Caco-2 (cell line): ENCODE measurements at regions not wholly inside any gene's neighbourhood (a gene's known extent, or its start where the extent isn't known, plus 50 kb on each side); places are given as distances from the start of the nearest gene placed in this dataset.
"Not testable (repeated sequence)": the region's sequence is repeated elsewhere in the genome, so short reads cannot be mapped to it uniquely, and the experiment has no call there.

ENCODE experiments used
- BruUV-seq: library from RNA; stranded (reverse); fragments of 400-500 nt; replicated peaks from 2 replicates; lab custom pipeline; 2021; lab: Mats Ljungman, UMichigan
- CTCF ChIA-PET: fragments of 300-600 bp; sonication (Branson Sonifier 250); formaldehyde crosslinking; loops from one replicate; lab custom pipeline; 2022; ENCODE audit warnings: antibody characterized with exemption; lab: Charles Lee
- POLR2A ChIA-PET: fragments of 300-600 bp; sonication (Branson Sonifier 250); formaldehyde crosslinking; loops from one replicate; lab custom pipeline; 2022; ENCODE audit warnings: antibody characterized with exemption; lab: Charles Lee
- DNase-seq, 2 experiments: peaks; one replicate each; pipeline versions ENCODE4 v3.0.0 to v3.0.0-alpha.2; 2020 to 2022
- H3K27me3 ChIP-seq: replicated peaks from 2 replicates; pipeline ENCODE4 v1.6.0; 2011; ENCODE audit warnings: low read length; ENCODE audit not compliant: control insufficient read depth, insufficient read depth
- H3K36me3 ChIP-seq: 2 replicates; pipeline ENCODE4 v1.5.1; 2011; ENCODE audit warnings: low read length; ENCODE audit not compliant: control insufficient read depth, insufficient read depth
- H3K4me1 ChIP-seq: fragments of 250-450 bp; sonication (Bioruptor Pico); 2 replicates; pipeline ENCODE4 v1.5.1; 2020; ENCODE audit warnings: mild to moderate bottlenecking
- H3K4me3 ChIP-seq: 2 replicates; pipeline ENCODE4 v1.5.1; 2011; ENCODE audit warnings: low read depth, mild to moderate bottlenecking, control low read depth, low read length
- H3K9me3 ChIP-seq: fragments of 250-450 bp; sonication (Bioruptor Pico); 2 replicates; pipeline ENCODE4 v1.5.1; 2020; ENCODE audit warnings: mild to moderate bottlenecking, moderate library complexity
- H3K27ac Mint-ChIP-seq: one replicate; pipeline ENCODE4 v1.8.0; 2022; ENCODE audit warnings: mixed read lengths; ENCODE audit not compliant: unreplicated experiment
- H3K27me3 Mint-ChIP-seq: one replicate; pipeline ENCODE4 v1.8.0; 2022; ENCODE audit warnings: mixed read lengths; ENCODE audit not compliant: insufficient read depth, unreplicated experiment
- H3K36me3 Mint-ChIP-seq: one replicate; pipeline ENCODE4 v1.8.0; 2022; ENCODE audit warnings: mild to moderate bottlenecking, mixed read lengths; ENCODE audit not compliant: insufficient read depth, unreplicated experiment
- H3K4me1 Mint-ChIP-seq: one replicate; pipeline ENCODE4 v1.8.0; 2022; ENCODE audit warnings: low read depth, mixed read lengths; ENCODE audit not compliant: unreplicated experiment
- H3K4me3 Mint-ChIP-seq: one replicate; pipeline ENCODE4 v1.8.0; 2022; ENCODE audit warnings: mild to moderate bottlenecking, moderate library complexity, mixed read lengths; ENCODE audit not compliant: unreplicated experiment
- H3K9me3 Mint-ChIP-seq: one replicate; pipeline ENCODE4 v1.8.0; 2022; ENCODE audit warnings: mixed read lengths; ENCODE audit not compliant: unreplicated experiment
- CTCF ChIP-seq, 2 experiments: fragments of 200-600 bp in 1 of 2; IDR thresholded peaks; 1 replicate in 1 of 2; 2 replicates in 1 of 2; pipeline versions ENCODE4 v1.5.1 to v1.8.0; 2011 to 2022; ENCODE audit warnings: antibody characterized with exemption in 1 of 2, control low read depth in 1 of 2, inconsistent platforms in 1 of 2, low read depth in 1 of 2, low read length in 1 of 2, mild to moderate bottlenecking in 1 of 2, moderate library complexity in 1 of 2; ENCODE audit not compliant: insufficient read depth in 1 of 2, severe bottlenecking in 1 of 2, unreplicated experiment in 1 of 2
- intact Hi-C: fragments of 100-400 bp; cut with micrococcal nuclease; formaldehyde crosslinking; loops from one replicate; pipeline ENCODE4 v1.10.0; 2022; ENCODE audit not compliant: unreplicated experiment

GRCh38 chr9:95691435-95691834, 174.7 kb upstream of the PTCH1 start:
- POLR2A ChIA-PET: no interaction called here
- no peak for DNase-seq
- no peak overlapping the region for H3K4me3 ChIP-seq
- Mint-ChIP-seq H3K4me3 (no peak overlapping the region), H3K27me3 (no peaks in the 10 kb centered on the region), H3K27ac (no peak overlapping the region), H3K9me3 (peaks cover 26% of the 10 kb centered on the region), H3K36me3 (peaks cover 4% of the 10 kb centered on the region), H3K4me1 (peaks cover 3% of the 10 kb centered on the region)
- H3K36me3 ChIP-seq: no peaks in the 10 kb centered on the region; the same call in 1 of the 2 replicates
- CTCF ChIA-PET: no interaction called here
- TF ChIP-seq CTCF (IDR thresholded peaks at IDR 0.05; ENCODE audit: insufficient read depth in 1 of 2, low read depth in 1 of 2, low read length in 1 of 2, severe bottlenecking in 1 of 2, unreplicated experiment in 1 of 2): no peak
- no TSS peak for BruUV-seq
- no peaks in the 10 kb centered on the region for H3K27me3 ChIP-seq
- no peaks in the 10 kb centered on the region for H3K9me3 ChIP-seq
- H3K4me1 ChIP-seq: peaks cover 2% of the 10 kb centered on the region; the same call in 1 of the 2 replicates
- intact Hi-C loops: no loop called here

GRCh38 chr9:95689669-95690068, 172.9 kb upstream of the PTCH1 start:
- H3K9me3 Mint-ChIP-seq: peaks cover 12% of the 10 kb centered on the region
- intact Hi-C loops: no loop called here
- no peaks in the 10 kb centered on the region for H3K4me1 ChIP-seq
- H3K4me3 ChIP-seq: no peak overlapping the region
- H3K27ac Mint-ChIP-seq: no peak overlapping the region
- H3K4me3 Mint-ChIP-seq: no peak overlapping the region
- POLR2A ChIA-PET: no interaction called here
- H3K36me3 Mint-ChIP-seq: no peaks in the 10 kb centered on the region
- H3K27me3 ChIP-seq: no peaks in the 10 kb centered on the region
- no peak for TF ChIP-seq CTCF (IDR thresholded peaks at IDR 0.05; ENCODE audit: insufficient read depth in 1 of 2, low read depth in 1 of 2, low read length in 1 of 2, severe bottlenecking in 1 of 2, unreplicated experiment in 1 of 2)
- H3K9me3 ChIP-seq: no peaks in the 10 kb centered on the region
- H3K4me1 Mint-ChIP-seq: no peaks in the 10 kb centered on the region
- DNase-seq: no peak
- no peaks in the 10 kb centered on the region for H3K27me3 Mint-ChIP-seq
- H3K36me3 ChIP-seq: no peaks in the 10 kb centered on the region
- CTCF ChIA-PET: no interaction called here
- no TSS peak for BruUV-seq

GRCh38 chr9:95684516-95684915, 167.7 kb upstream of the PTCH1 start:
- BruUV-seq: no TSS peak

GRCh38 chr9:95680306-95680705, 163.5 kb upstream of the PTCH1 start:
- not testable (repeated sequence) for H3K27me3 ChIP-seq

More at GRCh38 chr9:95684516-95684915, 167.7 kb upstream of the PTCH1 start:
- H3K4me3 Mint-ChIP-seq: no peak overlapping the region
- POLR2A ChIA-PET: no interaction called here
- intact Hi-C loops: no loop called here
- TF ChIP-seq CTCF (IDR thresholded peaks at IDR 0.05; ENCODE audit: insufficient read depth in 1 of 2, low read depth in 1 of 2, low read length in 1 of 2, severe bottlenecking in 1 of 2, unreplicated experiment in 1 of 2): no peak
- H3K4me1 Mint-ChIP-seq: no peaks in the 10 kb centered on the region
- no peaks in the 10 kb centered on the region for H3K36me3 Mint-ChIP-seq
- H3K9me3 ChIP-seq: no peaks in the 10 kb centered on the region
- no peak for DNase-seq
- no peak overlapping the region for H3K27ac Mint-ChIP-seq
- H3K9me3 Mint-ChIP-seq: peaks cover 12% of the 10 kb centered on the region
- no peaks in the 10 kb centered on the region for H3K36me3 ChIP-seq
- H3K27me3 ChIP-seq: no peaks in the 10 kb centered on the region
- no peak overlapping the region for H3K4me3 ChIP-seq
- CTCF ChIA-PET: no interaction called here
- no peaks in the 10 kb centered on the region for H3K4me1 ChIP-seq
- H3K27me3 Mint-ChIP-seq: no peaks in the 10 kb centered on the region

More at GRCh38 chr9:95680306-95680705, 163.5 kb upstream of the PTCH1 start:
- H3K4me3 Mint-ChIP-seq, BruUV-seq, H3K27ac Mint-ChIP-seq, H3K36me3 ChIP-seq, H3K27me3 Mint-ChIP-seq, H3K9me3 ChIP-seq, CTCF ChIA-PET, H3K36me3 Mint-ChIP-seq, DNase-seq, H3K9me3 Mint-ChIP-seq, H3K4me1 Mint-ChIP-seq, intact Hi-C loops, H3K4me3 ChIP-seq, H3K4me1 ChIP-seq, POLR2A ChIA-PET: not testable (repeated sequence)
